ENCODE measurements at regions not wholly inside any gene's neighbourhood (a gene's known extent, or its start where the extent isn't known, plus 50 kb on each side); places are given as distances from the start of the nearest gene placed in this dataset.

GRCh38 chr16:25403852-25404251 lies 146.2 kb upstream of the ZKSCAN2 start:
- no peak overlapping the region for H2AFZ ChIP-seq
- H3K27ac Mint-ChIP-seq, result no peak overlapping the region
- H3K9me3 Mint-ChIP-seq, result peaks cover 71% of the 10 kb centered on the region
- H4K20me1 ChIP-seq (replicated peaks; ENCODE audit: insufficient read depth), result no peaks in the 10 kb centered on the region
- H3F3A ChIP-seq (replicated peaks; ENCODE audit: low read depth), result no peaks in the 10 kb centered on the region
- no peak overlapping the region for H3K27ac ChIP-seq (ENCODE audit: low read depth)
- TF ChIP-seq, protein P1, sequence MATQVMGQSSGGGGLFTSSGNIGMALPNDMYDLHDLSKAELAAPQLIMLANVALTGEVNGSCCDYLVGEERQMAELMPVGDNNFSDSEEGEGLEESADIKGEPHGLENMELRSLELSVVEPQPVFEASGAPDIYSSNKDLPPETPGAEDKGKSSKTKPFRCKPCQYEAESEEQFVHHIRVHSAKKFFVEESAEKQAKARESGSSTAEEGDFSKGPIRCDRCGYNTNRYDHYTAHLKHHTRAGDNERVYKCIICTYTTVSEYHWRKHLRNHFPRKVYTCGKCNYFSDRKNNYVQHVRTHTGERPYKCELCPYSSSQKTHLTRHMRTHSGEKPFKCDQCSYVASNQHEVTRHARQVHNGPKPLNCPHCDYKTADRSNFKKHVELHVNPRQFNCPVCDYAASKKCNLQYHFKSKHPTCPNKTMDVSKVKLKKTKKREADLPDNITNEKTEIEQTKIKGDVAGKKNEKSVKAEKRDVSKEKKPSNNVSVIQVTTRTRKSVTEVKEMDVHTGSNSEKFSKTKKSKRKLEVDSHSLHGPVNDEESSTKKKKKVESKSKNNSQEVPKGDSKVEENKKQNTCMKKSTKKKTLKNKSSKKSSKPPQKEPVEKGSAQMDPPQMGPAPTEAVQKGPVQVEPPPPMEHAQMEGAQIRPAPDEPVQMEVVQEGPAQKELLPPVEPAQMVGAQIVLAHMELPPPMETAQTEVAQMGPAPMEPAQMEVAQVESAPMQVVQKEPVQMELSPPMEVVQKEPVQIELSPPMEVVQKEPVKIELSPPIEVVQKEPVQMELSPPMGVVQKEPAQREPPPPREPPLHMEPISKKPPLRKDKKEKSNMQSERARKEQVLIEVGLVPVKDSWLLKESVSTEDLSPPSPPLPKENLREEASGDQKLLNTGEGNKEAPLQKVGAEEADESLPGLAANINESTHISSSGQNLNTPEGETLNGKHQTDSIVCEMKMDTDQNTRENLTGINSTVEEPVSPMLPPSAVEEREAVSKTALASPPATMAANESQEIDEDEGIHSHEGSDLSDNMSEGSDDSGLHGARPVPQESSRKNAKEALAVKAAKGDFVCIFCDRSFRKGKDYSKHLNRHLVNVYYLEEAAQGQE (IDR thresholded peaks at IDR 0.05; ENCODE audit: unreplicated experiment), result no peak
- TF ChIP-seq, protein P2, sequence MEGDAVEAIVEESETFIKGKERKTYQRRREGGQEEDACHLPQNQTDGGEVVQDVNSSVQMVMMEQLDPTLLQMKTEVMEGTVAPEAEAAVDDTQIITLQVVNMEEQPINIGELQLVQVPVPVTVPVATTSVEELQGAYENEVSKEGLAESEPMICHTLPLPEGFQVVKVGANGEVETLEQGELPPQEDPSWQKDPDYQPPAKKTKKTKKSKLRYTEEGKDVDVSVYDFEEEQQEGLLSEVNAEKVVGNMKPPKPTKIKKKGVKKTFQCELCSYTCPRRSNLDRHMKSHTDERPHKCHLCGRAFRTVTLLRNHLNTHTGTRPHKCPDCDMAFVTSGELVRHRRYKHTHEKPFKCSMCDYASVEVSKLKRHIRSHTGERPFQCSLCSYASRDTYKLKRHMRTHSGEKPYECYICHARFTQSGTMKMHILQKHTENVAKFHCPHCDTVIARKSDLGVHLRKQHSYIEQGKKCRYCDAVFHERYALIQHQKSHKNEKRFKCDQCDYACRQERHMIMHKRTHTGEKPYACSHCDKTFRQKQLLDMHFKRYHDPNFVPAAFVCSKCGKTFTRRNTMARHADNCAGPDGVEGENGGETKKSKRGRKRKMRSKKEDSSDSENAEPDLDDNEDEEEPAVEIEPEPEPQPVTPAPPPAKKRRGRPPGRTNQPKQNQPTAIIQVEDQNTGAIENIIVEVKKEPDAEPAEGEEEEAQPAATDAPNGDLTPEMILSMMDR (conservative IDR thresholded peaks at IDR 0.05; ENCODE audit: low read depth in 2 of 2), result no peak
- no peak for TF ChIP-seq EZH2phosphoT487 (IDR thresholded peaks at IDR 0.05; ENCODE audit: unreplicated experiment)
- no peak for ATAC-seq
- no peaks in the 10 kb centered on the region; the same call in 1 of the 2 replicates for H3K36me3 ChIP-seq (ENCODE audit: insufficient read depth)
- no peak overlapping the region for H3K4me2 ChIP-seq
- H3K27me3 ChIP-seq (ENCODE audit: insufficient read depth), result no peaks in the 10 kb centered on the region
- no peak overlapping the region for H3K4me3 ChIP-seq
- no peaks in the 10 kb centered on the region; the same call in 2 of the 3 replicates for H3K36me3 Mint-ChIP-seq (ENCODE audit: low read depth)
- H3K4me1 ChIP-seq (ENCODE audit: insufficient read depth), result no peaks in the 10 kb centered on the region
- no peaks in the 10 kb centered on the region for H3K79me2 ChIP-seq (replicated peaks; ENCODE audit: insufficient read depth)
- no peaks in the 10 kb centered on the region for H3K9me2 ChIP-seq (ENCODE audit: insufficient read depth)
- no peaks in the 10 kb centered on the region for H3K4me1 Mint-ChIP-seq
- H3K27me3 Mint-ChIP-seq (ENCODE audit: insufficient read depth, low read depth, poor library complexity), result peaks cover 4% of the 10 kb centered on the region
- H3K4me3 Mint-ChIP-seq, result no peak overlapping the region
- DNase-seq (ENCODE audit: low spot score), result no peak

DNA sequence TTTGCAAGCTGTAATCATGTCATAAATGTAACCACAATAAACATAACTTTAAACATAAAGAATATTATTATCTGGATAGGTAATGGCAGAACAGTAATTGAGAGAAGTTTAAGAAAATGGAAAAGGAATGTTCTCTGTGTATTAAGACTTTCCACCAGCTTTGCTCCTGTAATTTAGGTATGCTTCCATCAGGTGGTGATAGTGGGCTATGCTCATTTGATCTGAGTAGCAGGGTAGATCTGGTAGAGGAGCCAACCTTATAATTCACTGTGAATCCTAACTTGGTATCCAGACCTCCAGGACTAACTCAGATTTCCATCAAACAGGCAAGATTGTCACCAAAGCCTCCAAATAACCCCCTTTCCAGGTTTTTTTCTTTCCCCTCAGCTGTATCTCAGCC lies 137.9 kb upstream of the ZKSCAN2 start:
- Histone ChIP-seq H3K27ac (ENCODE audit: low read depth) (no peak overlapping the region), H3K79me2 (replicated peaks; ENCODE audit: insufficient read depth) (no peaks in the 10 kb centered on the region), H2AFZ (no peak overlapping the region), H4K20me1 (replicated peaks; ENCODE audit: insufficient read depth) (no peaks in the 10 kb centered on the region), H3K4me3 (no peak overlapping the region), H3K36me3 (ENCODE audit: insufficient read depth) (0 out of 2 replicates have a peak, but pooled peaks cover 5% of the 10 kb centered on the region), H3K4me2 (no peak overlapping the region), H3K27me3 (ENCODE audit: insufficient read depth) (no peaks in the 10 kb centered on the region), H3K9me2 (ENCODE audit: insufficient read depth) (no peaks in the 10 kb centered on the region), H3F3A (replicated peaks; ENCODE audit: low read depth) (no peaks in the 10 kb centered on the region), H3K4me1 (ENCODE audit: insufficient read depth) (no peaks in the 10 kb centered on the region)
- Mint-ChIP-seq H3K9me3 (peaks cover 77% of the 10 kb centered on the region), H3K27me3 (ENCODE audit: insufficient read depth, low read depth, poor library complexity) (peaks cover 2% of the 10 kb centered on the region), H3K4me1 (no peaks in the 10 kb centered on the region), H3K4me3 (no peak overlapping the region), H3K36me3 (ENCODE audit: low read depth) (peaks cover 4% of the 10 kb centered on the region; the same call in 1 of the 3 replicates), H3K27ac (no peak overlapping the region)
- no peak for ATAC-seq
- no peak for TF ChIP-seq NANOG (IDR thresholded peaks at IDR 0.05; ENCODE audit: borderline replicate concordance)
- TF ChIP-seq, protein P2 (conservative IDR thresholded peaks at IDR 0.05; ENCODE audit: low read depth in 2 of 2), result peak; percentile 55 to 62
- peak; percentile 57 for DNase-seq (ENCODE audit: low spot score)

All from GM23338 (cell line).